Liver (tissue), 8 donors: ENCODE measurements at regions not wholly inside any gene's neighbourhood (a gene's known extent, or its start where the extent isn't known, plus 50 kb on each side); places are given as distances from the start of the nearest gene placed in this dataset.

Experiments used
- DNase-seq: peaks from one replicate; pipeline ENCODE4 v3.0.0-alpha.2; 2017; ENCODE audit warnings: low spot score
- H3K27ac ChIP-seq, 2 donors: one replicate each; pipeline ENCODE4 v1.7.0; 2013; ENCODE audit warnings: inconsistent platforms in 2 of 2, low read length in 2 of 2, control low read depth in 1 of 2, low read depth in 1 of 2, mild to moderate bottlenecking in 1 of 2
- H3K27me3 ChIP-seq, 4 donors: one replicate each; pipeline versions ENCODE4 v1.6.1 to v1.7.0; 2013; ENCODE audit warnings: low read length in 3 of 4, inconsistent platforms in 1 of 4, mild to moderate bottlenecking in 1 of 4, moderate library complexity in 1 of 4; ENCODE audit not compliant: control insufficient read depth in 4 of 4, insufficient read depth in 4 of 4
- H3K36me3 ChIP-seq, 4 donors: one replicate each; pipeline versions ENCODE4 v1.6.1 to v1.7.0; 2013; ENCODE audit warnings: low read length in 3 of 4, mild to moderate bottlenecking in 3 of 4, low read depth in 1 of 4, moderate library complexity in 1 of 4; ENCODE audit not compliant: control insufficient read depth in 4 of 4, insufficient read depth in 3 of 4
- H3K4me1 ChIP-seq, 4 donors: one replicate each; pipeline versions ENCODE4 v1.6.1 to v1.7.0; 2013; ENCODE audit warnings: low read length in 3 of 4, mild to moderate bottlenecking in 3 of 4, moderate library complexity in 1 of 4; ENCODE audit not compliant: control insufficient read depth in 4 of 4, insufficient read depth in 4 of 4
- H3K4me3 ChIP-seq, 3 donors: one replicate each; pipeline versions ENCODE4 v1.6.1 to v1.7.0; 2013; ENCODE audit warnings: low read length in 3 of 3, control low read depth in 1 of 3, low read depth in 1 of 3, mild to moderate bottlenecking in 1 of 3
- H3K9ac ChIP-seq, 2 donors: one replicate each; pipeline ENCODE4 v1.7.0; 2013; ENCODE audit warnings: low read length in 2 of 2, mild to moderate bottlenecking in 2 of 2, moderate library complexity in 2 of 2, control low read depth in 1 of 2, low read depth in 1 of 2
- H3K9me3 ChIP-seq, 4 donors: one replicate each; pipeline versions ENCODE4 v1.6.1 to v1.7.0; 2013; ENCODE audit warnings: low read length in 3 of 4; ENCODE audit not compliant: control insufficient read depth in 4 of 4
- CTCF ChIP-seq: fragments of 150-350 bp; IDR thresholded peaks from 2 replicates; pipeline ENCODE4 v1.5.1; 2017; ENCODE audit warnings: improper control_type of control experiment, low read depth, low read length; ENCODE audit not compliant: missing input control
- EGR1 ChIP-seq, 2 donors: IDR thresholded peaks; 2 replicates each; pipeline ENCODE4 v1.6.1; 2016 to 2018; ENCODE audit warnings: antibody characterized with exemption in 2 of 2, low read depth in 2 of 2
- FOXA1 ChIP-seq: IDR thresholded peaks from 2 replicates; pipeline ENCODE4 v1.6.1; 2016; ENCODE audit warnings: antibody characterized with exemption
- FOXA2 ChIP-seq: IDR thresholded peaks from 2 replicates; pipeline ENCODE4 v1.6.1; 2016; ENCODE audit warnings: antibody characterized with exemption
- GABPA ChIP-seq, 2 donors: IDR thresholded peaks in 1 of 2; conservative IDR thresholded peaks in 1 of 2; 2 replicates each; pipeline ENCODE4 v1.6.1; 2016; ENCODE audit warnings: antibody characterized with exemption in 2 of 2, mild to moderate bottlenecking in 1 of 2, moderate library complexity in 1 of 2
- HNF4A ChIP-seq, 2 donors: conservative IDR thresholded peaks; 2 replicates each; pipeline ENCODE4 v1.6.1; 2016; ENCODE audit warnings: antibody characterized with exemption in 2 of 2, mild to moderate bottlenecking in 2 of 2
- HNF4G ChIP-seq: IDR thresholded peaks from 2 replicates; pipeline ENCODE4 v1.6.1; 2016; ENCODE audit warnings: antibody characterized with exemption
- JUND ChIP-seq, 2 donors: IDR thresholded peaks; 2 replicates each; pipeline ENCODE4 v1.6.1; 2016; ENCODE audit warnings: antibody characterized with exemption in 2 of 2
- NR2F2 ChIP-seq: IDR thresholded peaks from 2 replicates; pipeline ENCODE4 v1.6.1; 2016; ENCODE audit warnings: antibody characterized with exemption
- RAD21 ChIP-seq, 2 donors: IDR thresholded peaks; 2 replicates each; pipeline ENCODE4 v1.6.1; 2016; ENCODE audit warnings: antibody characterized with exemption in 2 of 2, mild to moderate bottlenecking in 2 of 2
- REST ChIP-seq: IDR thresholded peaks from 2 replicates; pipeline ENCODE4 v1.6.1; 2016; ENCODE audit warnings: antibody characterized with exemption, mild to moderate bottlenecking
- RXRA ChIP-seq, 2 donors: IDR thresholded peaks; 2 replicates each; pipeline ENCODE4 v1.6.1; 2017 to 2018; ENCODE audit warnings: antibody characterized with exemption in 2 of 2, mild to moderate bottlenecking in 1 of 2
- SP1 ChIP-seq: IDR thresholded peaks from 2 replicates; pipeline ENCODE4 v1.6.1; 2018; ENCODE audit warnings: antibody characterized with exemption, mild to moderate bottlenecking
- TAF1 ChIP-seq: conservative IDR thresholded peaks from 2 replicates; pipeline ENCODE4 v1.6.1; 2016; ENCODE audit warnings: antibody characterized with exemption, mild to moderate bottlenecking
- YY1 ChIP-seq: IDR thresholded peaks from 2 replicates; pipeline ENCODE4 v1.6.1; 2016; ENCODE audit warnings: antibody characterized with exemption, mild to moderate bottlenecking
- WGBS: extraction: QIAGEN DNeasy Blood & Tissue Kit; methylation state at CpG from one replicate; pipeline ENCODE4 v1.1.7; 2013; 5-methylcytosine and 5-hydroxymethylcytosine counted together
- TF ChIP-seq, protein P1 (sequence below): IDR thresholded peaks from 2 replicates; pipeline ENCODE4 v1.6.1; 2016; ENCODE audit warnings: antibody characterized with exemption
- TF ChIP-seq, protein P2 (sequence below): IDR thresholded peaks from 2 replicates; pipeline ENCODE4 v1.6.1; 2016; ENCODE audit warnings: antibody characterized with exemption
- TF ChIP-seq, protein P3 (sequence below): IDR thresholded peaks from 2 replicates; pipeline ENCODE4 v1.6.1; 2016; ENCODE audit warnings: antibody characterized with exemption
- donor health status: healthy.
- donor health status: healthy.
- donor health status: healthy.
- donor health status: healthy.
- donor health status: healthy.

DNA sequence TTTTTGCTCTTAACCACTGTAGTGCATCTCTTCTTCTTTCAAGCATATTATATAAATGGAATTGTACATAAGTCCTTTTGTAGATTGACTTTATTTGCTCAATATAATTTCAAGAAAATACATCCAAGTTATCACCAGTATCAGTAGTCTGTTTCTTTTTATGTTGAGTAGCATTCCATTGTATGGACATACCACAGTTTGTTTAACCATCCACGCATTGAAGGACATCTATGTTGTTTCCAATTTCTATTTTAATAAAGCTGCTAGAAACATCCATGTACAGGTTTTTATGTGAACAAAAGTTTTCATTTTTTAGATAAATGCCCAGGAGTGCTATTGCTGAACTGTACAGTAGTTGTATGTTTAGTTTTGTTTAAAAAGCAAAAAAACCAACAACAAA is 387.5 kb upstream of the SOX11 start (continued):
- TF ChIP-seq, protein P1, sequence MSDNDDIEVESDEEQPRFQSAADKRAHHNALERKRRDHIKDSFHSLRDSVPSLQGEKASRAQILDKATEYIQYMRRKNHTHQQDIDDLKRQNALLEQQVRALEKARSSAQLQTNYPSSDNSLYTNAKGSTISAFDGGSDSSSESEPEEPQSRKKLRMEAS: no peak
- TF ChIP-seq HNF4G: no peak

DNA sequence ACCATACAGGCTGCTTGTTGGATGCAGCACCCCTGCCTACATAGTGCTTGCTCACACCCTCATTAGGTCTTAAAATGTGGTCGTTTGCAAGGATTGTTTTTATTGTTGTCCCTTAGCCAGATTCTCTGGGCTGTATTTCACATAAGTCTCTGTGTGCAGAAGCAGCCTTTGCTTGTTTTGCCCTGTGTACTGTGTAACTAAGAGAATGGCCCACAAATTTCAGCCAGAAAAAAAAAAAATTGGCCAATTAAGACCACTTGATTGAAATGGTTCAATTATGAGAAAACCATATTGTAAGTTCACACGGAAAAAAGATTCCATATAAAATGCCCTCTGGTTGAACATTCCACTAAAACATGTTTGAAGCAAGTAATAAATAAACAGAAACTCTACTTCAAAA is 377.1 kb upstream of the SOX11 start:
- no peaks in the 10 kb centered on the region for H3K4me1 ChIP-seq

More for the DNA sequence above, 377.1 kb upstream of the SOX11 start:
- no peak overlapping the region for H3K4me3 ChIP-seq
- 29% methylated on average over 2 of the region's 2 CpGs for WGBS
- TF ChIP-seq JUND (IDR thresholded peaks at IDR 0.05) (no peak), YY1 (no peak), SP1 (no peak), HNF4A (conservative IDR thresholded peaks at IDR 0.05) (no peak), FOXA2 (no peak), RXRA (IDR thresholded peaks at IDR 0.05) (no peak), REST (no peak), RAD21 (IDR thresholded peaks at IDR 0.05) (no peak), HNF4G (no peak), FOXA1 (no peak), TAF1 (no peak), CTCF (no peak), EGR1 (IDR thresholded peaks at IDR 0.05; ENCODE audit: low read depth in 2 of 2) (no peak), GABPA (IDR thresholded peaks at IDR 0.05 in 1 of 2, conservative IDR thresholded peaks at IDR 0.05 in 1 of 2) (no peak), NR2F2 (no peak)
- TF ChIP-seq, protein P2, sequence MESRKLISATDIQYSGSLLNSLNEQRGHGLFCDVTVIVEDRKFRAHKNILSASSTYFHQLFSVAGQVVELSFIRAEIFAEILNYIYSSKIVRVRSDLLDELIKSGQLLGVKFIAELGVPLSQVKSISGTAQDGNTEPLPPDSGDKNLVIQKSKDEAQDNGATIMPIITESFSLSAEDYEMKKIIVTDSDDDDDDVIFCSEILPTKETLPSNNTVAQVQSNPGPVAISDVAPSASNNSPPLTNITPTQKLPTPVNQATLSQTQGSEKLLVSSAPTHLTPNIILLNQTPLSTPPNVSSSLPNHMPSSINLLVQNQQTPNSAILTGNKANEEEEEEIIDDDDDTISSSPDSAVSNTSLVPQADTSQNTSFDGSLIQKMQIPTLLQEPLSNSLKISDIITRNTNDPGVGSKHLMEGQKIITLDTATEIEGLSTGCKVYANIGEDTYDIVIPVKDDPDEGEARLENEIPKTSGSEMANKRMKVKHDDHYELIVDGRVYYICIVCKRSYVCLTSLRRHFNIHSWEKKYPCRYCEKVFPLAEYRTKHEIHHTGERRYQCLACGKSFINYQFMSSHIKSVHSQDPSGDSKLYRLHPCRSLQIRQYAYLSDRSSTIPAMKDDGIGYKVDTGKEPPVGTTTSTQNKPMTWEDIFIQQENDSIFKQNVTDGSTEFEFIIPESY: no peak
- TF ChIP-seq, protein P1: no peak
- TF ChIP-seq, protein P3, sequence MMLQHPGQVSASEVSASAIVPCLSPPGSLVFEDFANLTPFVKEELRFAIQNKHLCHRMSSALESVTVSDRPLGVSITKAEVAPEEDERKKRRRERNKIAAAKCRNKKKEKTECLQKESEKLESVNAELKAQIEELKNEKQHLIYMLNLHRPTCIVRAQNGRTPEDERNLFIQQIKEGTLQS: no peak
- H3K27me3 ChIP-seq: peaks cover 0 to 2% (median 0%) of the 10 kb centered on the region in 4 donors
- H3K9ac ChIP-seq: no peak overlapping the region
- H3K36me3 ChIP-seq: no peaks in the 10 kb centered on the region
- peaks cover 0 to 2% (median 0%) of the 10 kb centered on the region in 4 donors for H3K9me3 ChIP-seq
- H3K27ac ChIP-seq: no peak overlapping the region
- no peak for DNase-seq
